SU-DHL-6 (cell line): ENCODE measurements at regions not wholly inside any gene's neighbourhood (a gene's known extent, or its start where the extent isn't known, plus 50 kb on each side); places are given as distances from the start of the nearest gene placed in this dataset.

Source experiments
- CTCF ChIP-seq: fragments of 200-600 bp; sonication (generic); IDR thresholded peaks from one replicate; pipeline ENCODE4 v1.5.1; 2017; ENCODE audit warnings: antibody characterized with exemption, mild to moderate bottlenecking, low read length, moderate library complexity; ENCODE audit not compliant: insufficient read depth, poor library complexity, severe bottlenecking
- EZH2phosphoT487 ChIP-seq: fragments of 200-600 bp; sonication (generic), shearing (Covaris generic); conservative IDR thresholded peaks from 2 replicates; pipeline ENCODE4 v1.6.1; 2018; ENCODE audit warnings: mild to moderate bottlenecking, antibody characterized with exemption, low read length, moderate library complexity, mixed read lengths

GRCh38 chr10:3278771-3279170 lies 106.2 kb upstream of the PITRM1 start:
- TF ChIP-seq CTCF: no peak
- TF ChIP-seq EZH2phosphoT487: no peak
